IMR-90 (cell line): ENCODE measurements at regions not wholly inside any gene's neighbourhood (a gene's known extent, or its start where the extent isn't known, plus 50 kb on each side); places are given as distances from the start of the nearest gene placed in this dataset.
A peak's percentile ranks its signal among the peaks of the same experiment; 100 is the strongest.

Source experiments
- ATAC-seq: fragments of 200-7000 bp; cut with Tn5 transposase; 2 replicates; pipeline ENCODE4 v1.9.1; 2020; ENCODE audit warnings: low read depth, mild to moderate bottlenecking, moderate library complexity
- BruUV-seq: library from RNA; stranded (reverse); fragments of 400-500 nt; replicated peaks from 2 replicates; lab custom pipeline; 2021; lab: Mats Ljungman, UMichigan
- CTCF ChIA-PET: fragments of 300-600 bp; formaldehyde crosslinking; extraction: SDS; loops from one replicate; lab custom pipeline; 2021; ENCODE audit warnings: antibody characterized with exemption; lab: Yijun Ruan, JAX
- POLR2A ChIA-PET: fragments of 300-600 bp; sonication (Branson Sonifier 250); formaldehyde crosslinking; loops from one replicate; lab custom pipeline; 2022; ENCODE audit warnings: antibody characterized with exemption; ENCODE audit not compliant: unreplicated experiment; lab: Charles Lee
- DNase-seq: peaks from one replicate; pipeline ENCODE4 v3.0.0; 2013
- H2AFZ ChIP-seq: replicated peaks from 2 replicates; pipeline ENCODE3; 2013; ENCODE audit warnings: low read length, mild to moderate bottlenecking; ENCODE audit not compliant: poor library complexity
- H2AK5ac ChIP-seq: 2 replicates; pipeline ENCODE4 v1.6.1; 2013; ENCODE audit warnings: low read depth, low read length, inconsistent platforms
- H2AK9ac ChIP-seq: replicated peaks from 2 replicates; pipeline ENCODE3; 2013; ENCODE audit warnings: mild to moderate bottlenecking, low read depth, low read length, moderate library complexity; ENCODE audit not compliant: poor library complexity
- H2BK120ac ChIP-seq: 2 replicates; pipeline ENCODE4 v1.6.1; 2013; ENCODE audit warnings: low read depth, low read length, inconsistent platforms
- H2BK15ac ChIP-seq: 3 replicates; pipeline ENCODE4 v1.6.1; 2013; ENCODE audit warnings: low read depth, low read length, inconsistent platforms
- H2BK20ac ChIP-seq: 2 replicates; pipeline ENCODE4 v1.6.1; 2013; ENCODE audit warnings: low read depth, mild to moderate bottlenecking, inconsistent platforms, low read length, moderate library complexity
- H2BK5ac ChIP-seq: 2 replicates; pipeline ENCODE4 v1.6.1; 2013; ENCODE audit warnings: mild to moderate bottlenecking, low read depth, low read length, inconsistent platforms; ENCODE audit not compliant: poor library complexity, severe bottlenecking
- H3K14ac ChIP-seq: replicated peaks from 2 replicates; pipeline ENCODE4 v1.6.1; 2013; ENCODE audit warnings: low read depth, low read length, inconsistent platforms
- H3K18ac ChIP-seq: 2 replicates; pipeline ENCODE4 v1.6.1; 2013; ENCODE audit warnings: low read depth, low read length, control low read depth
- H3K23ac ChIP-seq: 2 replicates; pipeline ENCODE4 v1.6.1; 2013; ENCODE audit warnings: low read depth, low read length, inconsistent platforms
- H3K27ac ChIP-seq: 2 replicates; pipeline ENCODE4 v1.5.1; 2013; ENCODE audit warnings: mild to moderate bottlenecking, control low read depth, low read length; ENCODE audit not compliant: insufficient read depth
- H3K27me3 ChIP-seq: 2 replicates; pipeline ENCODE4 v1.6.1; 2013; ENCODE audit warnings: low read length; ENCODE audit not compliant: control insufficient read depth, insufficient read depth
- H3K36me3 ChIP-seq: 2 replicates; pipeline ENCODE4 v1.6.1; 2013; ENCODE audit warnings: low read length, mixed read lengths; ENCODE audit not compliant: control insufficient read depth, insufficient read depth
- H3K4ac ChIP-seq: 2 replicates; pipeline ENCODE4 v1.6.1; 2013; ENCODE audit warnings: low read depth, low read length, inconsistent platforms
- H3K4me1 ChIP-seq: 2 replicates; pipeline ENCODE4 v1.6.1; 2013; ENCODE audit warnings: low read length, mixed read lengths; ENCODE audit not compliant: control insufficient read depth, insufficient read depth
- H3K4me2 ChIP-seq: 2 replicates; pipeline ENCODE4 v1.6.1; 2013; ENCODE audit warnings: low read depth, mild to moderate bottlenecking, control low read depth, low read length, moderate library complexity
- H3K4me3 ChIP-seq: 2 replicates; pipeline ENCODE4 v1.5.1; 2013; ENCODE audit warnings: low read depth, mild to moderate bottlenecking, control low read depth, low read length, moderate library complexity; ENCODE audit not compliant: insufficient read depth
- H3K56ac ChIP-seq: 2 replicates; pipeline ENCODE4 v1.6.1; 2013; ENCODE audit warnings: low read length, inconsistent platforms; ENCODE audit not compliant: insufficient read depth; ENCODE audit errors: extremely low read depth
- H3K79me1 ChIP-seq, 2 experiments: 2 replicates each; pipeline ENCODE4 v1.6.1; 2013; ENCODE audit warnings: low read length in 2 of 2, inconsistent platforms in 1 of 2, low read depth in 1 of 2
- H3K9ac ChIP-seq: 2 replicates; pipeline ENCODE4 v1.6.1; 2013; ENCODE audit warnings: low read depth, low read length, control low read depth
- H3K9me1 ChIP-seq: 2 replicates; pipeline ENCODE4 v1.6.1; 2013; ENCODE audit warnings: low read length, inconsistent platforms; ENCODE audit not compliant: insufficient read depth
- H3K9me3 ChIP-seq: 2 replicates; pipeline ENCODE4 v1.6.1; 2013; ENCODE audit warnings: low read length; ENCODE audit not compliant: control insufficient read depth, insufficient read depth
- H4K20me1 ChIP-seq: 2 replicates; pipeline ENCODE4 v1.6.1; 2013; ENCODE audit warnings: low read length, inconsistent platforms; ENCODE audit not compliant: insufficient read depth
- H4K5ac ChIP-seq: 2 replicates; pipeline ENCODE4 v1.6.1; 2013; ENCODE audit warnings: mild to moderate bottlenecking, low read depth, low read length, control low read depth
- H4K8ac ChIP-seq, 2 experiments: 2 replicates each; pipeline ENCODE4 v1.6.1; 2013; ENCODE audit warnings: low read depth in 2 of 2, low read length in 2 of 2, control low read depth in 1 of 2, inconsistent platforms in 1 of 2
- H4K91ac ChIP-seq: 2 replicates; pipeline ENCODE4 v1.6.1; 2013; ENCODE audit warnings: low read depth, low read length, inconsistent platforms; ENCODE audit not compliant: insufficient read depth
- BHLHE40 ChIP-seq: fragments of 150-350 bp; IDR thresholded peaks from 2 replicates; pipeline ENCODE4 v1.6.1; 2016; ENCODE audit warnings: mild to moderate bottlenecking, low read depth, low read length
- CHD1 ChIP-seq: IDR thresholded peaks from 2 replicates; pipeline ENCODE4 v1.6.1; 2012; ENCODE audit warnings: low read depth, low read length, improper control_type of control experiment
- CTCF ChIP-seq: conservative IDR thresholded peaks from 2 replicates; pipeline ENCODE4 v1.5.1; 2012; ENCODE audit warnings: mild to moderate bottlenecking, low read depth, low read length, improper control_type of control experiment
- FOS ChIP-seq: fragments of 150-350 bp; IDR thresholded peaks from 2 replicates; pipeline ENCODE4 v1.6.1; 2016; ENCODE audit warnings: low read depth, low read length
- MAFK ChIP-seq: IDR thresholded peaks from 2 replicates; pipeline ENCODE4 v1.6.1; 2012; ENCODE audit warnings: low read depth, low read length, improper control_type of control experiment
- MAZ ChIP-seq: IDR thresholded peaks from 2 replicates; pipeline ENCODE4 v1.6.1; 2012; ENCODE audit warnings: low read depth, mild to moderate bottlenecking, low read length, improper control_type of control experiment, moderate library complexity, borderline replicate concordance
- NFE2L2 ChIP-seq: fragments of 150-350 bp; IDR thresholded peaks from 2 replicates; pipeline ENCODE4 v1.6.1; 2016; ENCODE audit warnings: low read depth, mild to moderate bottlenecking, low read length
- RAD21 ChIP-seq: IDR thresholded peaks from 2 replicates; pipeline ENCODE4 v1.6.1; 2012; ENCODE audit warnings: low read length, improper control_type of control experiment
- RCOR1 ChIP-seq: IDR thresholded peaks from 2 replicates; pipeline ENCODE4 v1.6.1; 2012; ENCODE audit warnings: mild to moderate bottlenecking, low read length, improper control_type of control experiment; ENCODE audit not compliant: insufficient replicate concordance
- RFX5 ChIP-seq: IDR thresholded peaks from 2 replicates; pipeline ENCODE4 v1.8.0; 2012; ENCODE audit warnings: low read depth, mild to moderate bottlenecking, low read length, moderate library complexity
- SMC3 ChIP-seq: fragments of 150-350 bp; IDR thresholded peaks from 2 replicates; pipeline ENCODE4 v1.6.1; 2016; ENCODE audit warnings: low read depth, mild to moderate bottlenecking, antibody characterized with exemption, low read length, moderate library complexity
- USF2 ChIP-seq: fragments of 150-350 bp; IDR thresholded peaks from 2 replicates; pipeline ENCODE4 v1.6.1; 2017; ENCODE audit warnings: mild to moderate bottlenecking, antibody characterized with exemption, low read length, low read depth
- WGBS, 2 experiments: methylation state at CpG; one replicate each; pipeline versions ENCODE4 v1.1.5 to v1.1.7; 2013; ENCODE audit warnings: missing lambda C conversion rate in 2 of 2; ENCODE audit not compliant: insufficient read length in 1 of 2; ENCODE audit errors: extremely low coverage in 2 of 2; 5-methylcytosine and 5-hydroxymethylcytosine counted together
- dilution Hi-C: fragments of 300-500 bp; cut with HindIII; formaldehyde crosslinking; loops from one replicate; pipeline ENCODE4 v1.14.3; 2018; ENCODE audit warnings: low sequenced_read_pairs; ENCODE audit not compliant: unreplicated experiment
- in situ Hi-C: fragments of 300-500 bp; cut with MboI; formaldehyde crosslinking; loops from 3 replicates; pipeline ENCODE4 v1.14.3; 2019; ENCODE audit warnings: low sequenced_read_pairs, inconsistent platforms, mixed read lengths
- intact Hi-C: fragments of 100-400 bp; cut with micrococcal nuclease; formaldehyde crosslinking; loops from 2 replicates; pipeline ENCODE4 v1.10.0; 2022

- in situ Hi-C loops (no loop called here), intact Hi-C loops (loop anchor here (5.0 kb wide), 1 partner anchor 37 kb away; no protein-coding TSS in a partner anchor), dilution Hi-C loops (no loop called here)
- no peak overlapping the region for H3K9ac ChIP-seq
- ChIA-PET CTCF (no interaction called here), POLR2A (no interaction called here)
- no peak overlapping the region; the same call in 1 of the 2 replicates for H3K14ac ChIP-seq
- H3K56ac ChIP-seq = no peak overlapping the region
- H3K4me3 ChIP-seq = no peak overlapping the region
- ATAC-seq = no peak
- H3K4ac ChIP-seq = peak overlapping the region; percentile 46
- peak overlapping the region; percentile 46 for H2BK120ac ChIP-seq
- peak overlapping the region; percentile 10; the same call in 1 of the 2 replicates for H2AK5ac ChIP-seq
- H3K18ac ChIP-seq = no peak overlapping the region; the same call in 1 of the 2 replicates
- no peak overlapping the region for H2BK5ac ChIP-seq
- H3K4me2 ChIP-seq = no peak overlapping the region
- 0 out of 4 replicates have a peak overlapping the region, but pooled peaks of 1 of the 2 experiments have one; percentile 22 for H4K8ac ChIP-seq
- H3K9me3 ChIP-seq = no peaks in the 10 kb centered on the region
- no peaks in the 10 kb centered on the region for H3K27me3 ChIP-seq
- H2BK15ac ChIP-seq = no peak overlapping the region; the same call in 2 of the 3 replicates
- no peak overlapping the region for H3K23ac ChIP-seq
- peaks cover 7% of the 10 kb centered on the region; the same call in 1 of the 2 replicates for H3K4me1 ChIP-seq
- peak overlapping the region; percentile 26 for H4K91ac ChIP-seq
- TF ChIP-seq MAFK (no peak), FOS (no peak), SMC3 (no peak), BHLHE40 (no peak), RFX5 (no peak), MAZ (no peak), RAD21 (no peak), RCOR1 (no peak), USF2 (no peak), CHD1 (no peak), NFE2L2 (no peak), CTCF (no peak)
- peak overlapping the region; percentile 29; the same call in 1 of the 2 replicates for H2BK20ac ChIP-seq
- H4K20me1 ChIP-seq = no peaks in the 10 kb centered on the region
- H4K5ac ChIP-seq = peak overlapping the region; percentile 5; the same call in 1 of the 2 replicates
- DNase-seq = peak; percentile 34
- H2AK9ac ChIP-seq = no peak overlapping the region
- H3K9me1 ChIP-seq = 0 out of 2 replicates have a peak, but pooled peaks cover 3% of the 10 kb centered on the region
- H2AFZ ChIP-seq = no peak overlapping the region
- no peaks in the 10 kb centered on the region for H3K79me1 ChIP-seq
- no peaks in the 10 kb centered on the region for H3K36me3 ChIP-seq
- no CpG with 5 or more reads among the region's 1 CpG for WGBS, 2 experiments
- no peak overlapping the region; the same call in 1 of the 2 replicates for H3K27ac ChIP-seq
- no TSS peak for BruUV-seq
These were observed 156.3 kb upstream of the FST start for GRCh38 chr5:53323943-53324642.
